Psoas muscle (tissue), 7 donors: ENCODE measurements at regions not wholly inside any gene's neighbourhood (a gene's known extent, or its start where the extent isn't known, plus 50 kb on each side); places are given as distances from the start of the nearest gene placed in this dataset.

Experiments
- ATAC-seq, 4 donors: fragments of 200-7000 bp; cut with Tn5 transposase; one replicate each; pipeline ENCODE4 v1.9.1; 2020; ENCODE audit warnings: moderate library complexity in 3 of 4, mild to moderate bottlenecking in 2 of 4
- DNase-seq, 2 donors: peaks; one replicate each; pipeline ENCODE4 v3.0.0-alpha.2; 2020
- H3K27ac ChIP-seq: fragments of 200-600 bp; one replicate; pipeline ENCODE4 v1.8.0; 2022
- H3K27me3 ChIP-seq, 3 donors: fragments of 200-600 bp in 1 of 3; one replicate each; pipeline versions ENCODE4 v1.6.1 to v1.8.0; 2013 to 2022; ENCODE audit warnings: low read length in 2 of 3, mild to moderate bottlenecking in 2 of 3, moderate library complexity in 1 of 3; ENCODE audit not compliant: insufficient read depth in 3 of 3
- H3K36me3 ChIP-seq, 2 donors: fragments of 200-600 bp in 1 of 2; one replicate each; pipeline versions ENCODE4 v1.6.1 to v1.8.0; 2013 to 2022; ENCODE audit warnings: low read depth in 1 of 2, mild to moderate bottlenecking in 1 of 2, moderate library complexity in 1 of 2; ENCODE audit not compliant: insufficient read depth in 1 of 2
- H3K4me1 ChIP-seq: fragments of 200-600 bp; one replicate; pipeline ENCODE4 v1.8.0; 2022
- H3K4me3 ChIP-seq: fragments of 200-600 bp; one replicate; pipeline ENCODE4 v1.8.0; 2022; ENCODE audit warnings: mild to moderate bottlenecking
- H3K9me3 ChIP-seq: fragments of 200-600 bp; one replicate; pipeline ENCODE4 v1.8.0; 2022
- WGBS, 3 donors: extraction: QIAGEN DNeasy Blood & Tissue Kit; methylation state at CpG; one replicate each; pipeline versions ENCODE4 v1.1.6 to v1.1.7; 2013; 5-methylcytosine and 5-hydroxymethylcytosine counted together
- intact Hi-C, 2 donors: fragments of 100-400 bp; cut with DNase I; formaldehyde crosslinking; loops; one replicate each; pipeline versions ENCODE4 v1.11.0 to v1.14.2; 2022
- TF ChIP-seq, protein P1 (sequence below): fragments of 200-600 bp; IDR thresholded peaks from one replicate; pipeline ENCODE4 v1.8.0; 2022; ENCODE audit warnings: antibody characterized with exemption
- donor health status: healthy with polysubstance abuse.
- donor health status: DM: no; HTN: no; CAD: no; lungs with moderate emphysema.
- donor health status: Bipolar disorder and iron deficiency.
- donor health status: healthy.
- donor health status: DM: yes; HTN: yes; CAD: no.
- donor health status: DM: no; HTN: no; CAD: no.
- donor health status: DM: yes; HTN: yes; CAD: no.

DNA sequence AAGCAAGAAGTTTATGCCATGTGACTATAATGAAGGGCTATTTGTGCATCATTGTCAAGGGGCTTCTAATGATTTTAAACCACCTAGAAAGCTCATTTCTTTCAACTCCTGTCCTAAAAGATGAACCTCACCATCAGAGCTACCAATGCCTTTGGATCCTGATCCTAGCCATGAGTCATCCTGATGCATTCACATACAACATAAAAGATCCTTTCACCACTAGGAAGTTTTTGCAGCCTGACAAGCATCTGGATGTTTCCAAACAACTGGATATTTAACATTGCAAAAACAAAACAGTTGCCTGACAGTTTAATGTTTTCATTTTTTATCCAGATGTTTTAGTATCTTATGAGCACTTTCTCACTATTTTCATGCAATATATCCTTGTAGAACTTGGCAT lies 425.3 kb downstream of the MBD2 start:
- TF ChIP-seq, protein P1, sequence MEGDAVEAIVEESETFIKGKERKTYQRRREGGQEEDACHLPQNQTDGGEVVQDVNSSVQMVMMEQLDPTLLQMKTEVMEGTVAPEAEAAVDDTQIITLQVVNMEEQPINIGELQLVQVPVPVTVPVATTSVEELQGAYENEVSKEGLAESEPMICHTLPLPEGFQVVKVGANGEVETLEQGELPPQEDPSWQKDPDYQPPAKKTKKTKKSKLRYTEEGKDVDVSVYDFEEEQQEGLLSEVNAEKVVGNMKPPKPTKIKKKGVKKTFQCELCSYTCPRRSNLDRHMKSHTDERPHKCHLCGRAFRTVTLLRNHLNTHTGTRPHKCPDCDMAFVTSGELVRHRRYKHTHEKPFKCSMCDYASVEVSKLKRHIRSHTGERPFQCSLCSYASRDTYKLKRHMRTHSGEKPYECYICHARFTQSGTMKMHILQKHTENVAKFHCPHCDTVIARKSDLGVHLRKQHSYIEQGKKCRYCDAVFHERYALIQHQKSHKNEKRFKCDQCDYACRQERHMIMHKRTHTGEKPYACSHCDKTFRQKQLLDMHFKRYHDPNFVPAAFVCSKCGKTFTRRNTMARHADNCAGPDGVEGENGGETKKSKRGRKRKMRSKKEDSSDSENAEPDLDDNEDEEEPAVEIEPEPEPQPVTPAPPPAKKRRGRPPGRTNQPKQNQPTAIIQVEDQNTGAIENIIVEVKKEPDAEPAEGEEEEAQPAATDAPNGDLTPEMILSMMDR, result no peak
- DNase-seq, result no peak
- Histone ChIP-seq H3K9me3 (no peaks in the 10 kb centered on the region), H3K36me3 (no peaks in the 10 kb centered on the region), H3K4me3 (no peak overlapping the region), H3K27me3 (no peaks in the 10 kb centered on the region), H3K4me1 (no peaks in the 10 kb centered on the region), H3K27ac (no peak overlapping the region)
- ATAC-seq, result no peak
- intact Hi-C loops, result no loop called here

DNA sequence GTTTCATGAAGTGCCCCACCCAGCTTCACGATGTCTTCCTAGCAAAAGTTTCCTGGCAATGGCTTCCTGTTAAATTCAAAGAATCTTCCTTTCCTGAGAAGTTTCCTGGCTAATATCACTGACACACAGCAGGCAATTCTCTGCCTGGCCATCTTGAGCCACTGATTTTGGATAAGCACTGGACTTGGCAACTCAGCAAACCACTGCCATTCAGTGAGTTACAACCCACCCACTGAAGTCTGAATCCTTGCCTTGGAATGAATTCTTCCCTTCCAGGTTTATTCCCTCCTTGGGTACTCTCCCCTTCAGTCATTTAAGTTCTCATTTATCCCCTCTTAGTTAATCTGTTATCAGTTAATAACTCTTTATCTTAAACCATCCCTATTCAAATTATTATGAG lies 426.0 kb downstream of the MBD2 start:
- TF ChIP-seq, protein P1, result no peak
- no peak for DNase-seq
- no peaks in the 10 kb centered on the region for H3K27me3 ChIP-seq
- intact Hi-C loops, result no loop called here
- no peak overlapping the region for H3K27ac ChIP-seq
- H3K4me3 ChIP-seq, result no peak overlapping the region
- H3K9me3 ChIP-seq, result no peaks in the 10 kb centered on the region
- no peak for ATAC-seq
- WGBS, 3 donors, result 48 to 68% (median 62%) methylated on average over 1 of the region's 1 CpG
- no peaks in the 10 kb centered on the region for H3K4me1 ChIP-seq
- no peaks in the 10 kb centered on the region for H3K36me3 ChIP-seq

DNA sequence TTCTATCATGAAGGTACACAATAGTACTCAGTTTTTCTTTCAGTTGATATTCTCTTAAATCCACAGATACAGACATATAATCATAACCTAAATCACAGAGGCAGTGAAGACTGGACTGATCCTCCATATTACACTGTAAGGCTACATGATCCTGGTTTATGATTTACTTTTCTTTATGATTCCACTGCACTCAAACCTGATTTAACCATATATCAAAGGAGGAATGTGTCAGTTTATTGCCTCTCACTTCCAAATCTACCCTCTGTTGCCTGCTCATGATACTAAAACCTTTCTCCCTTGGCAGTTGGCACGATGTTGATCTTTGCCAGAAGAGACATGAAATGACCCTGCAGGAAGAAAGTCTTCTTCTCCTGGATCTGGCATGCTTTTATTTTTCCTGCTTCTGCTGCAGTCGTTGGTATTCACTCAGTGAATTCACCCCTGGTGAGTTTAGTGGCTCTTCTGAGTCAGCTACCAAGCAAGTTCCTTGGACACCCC lies 426.4 kb downstream of the MBD2 start:
- Histone ChIP-seq H3K36me3 (no peaks in the 10 kb centered on the region), H3K27ac (no peak overlapping the region), H3K9me3 (no peaks in the 10 kb centered on the region), H3K27me3 (no peaks in the 10 kb centered on the region), H3K4me3 (no peak overlapping the region), H3K4me1 (no peaks in the 10 kb centered on the region)
- WGBS, 3 donors, result 32 to 51% (median 41%) methylated on average over 2 of the region's 2 CpGs
- TF ChIP-seq, protein P1, result no peak
- intact Hi-C loops, result no loop called here
- ATAC-seq (no peak), DNase-seq (no peak)

DNA sequence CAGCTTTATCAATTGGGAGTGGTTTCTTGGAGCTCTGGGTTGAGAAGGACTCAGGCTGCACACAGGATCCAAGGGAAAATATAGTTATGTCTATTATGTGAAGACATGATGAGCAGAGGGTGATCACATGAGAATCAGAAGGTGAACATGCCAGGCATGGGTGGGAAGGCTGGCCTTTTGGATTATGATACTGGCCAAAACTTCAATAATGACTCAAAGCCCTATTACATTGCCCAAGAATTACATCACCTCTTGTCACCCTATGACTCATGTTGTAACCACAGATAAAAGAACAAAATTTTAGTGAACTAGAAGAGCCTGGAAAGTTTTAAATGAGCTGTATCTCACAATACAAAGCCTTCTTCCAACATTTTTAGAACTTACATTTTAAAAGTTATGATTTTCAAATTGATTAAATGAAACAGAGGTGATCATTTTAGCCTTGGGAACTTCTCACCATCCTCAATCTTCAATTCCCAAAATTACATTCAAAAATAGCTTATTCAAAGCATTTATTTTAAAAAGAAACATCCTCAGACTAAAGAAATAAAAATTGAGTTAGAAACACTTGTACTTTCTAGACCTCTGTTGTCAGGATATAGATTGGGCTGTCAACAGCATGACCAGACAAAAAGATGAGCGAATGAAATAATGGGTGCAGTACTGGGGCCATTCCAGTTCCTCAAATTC lies 428.3 kb downstream of the MBD2 start:
- Histone ChIP-seq H3K27me3 (no peaks in the 10 kb centered on the region), H3K36me3 (no peaks in the 10 kb centered on the region), H3K27ac (no peak overlapping the region), H3K9me3 (no peaks in the 10 kb centered on the region), H3K4me3 (no peak overlapping the region), H3K4me1 (no peaks in the 10 kb centered on the region)
- intact Hi-C loops, result no loop called here
- peak; percentile 17 to 34 for DNase-seq
- WGBS, 3 donors, result 85 to 88% (median 87%) methylated on average over 1 of the region's 1 CpG
- ATAC-seq, result peak; percentile 11 to 48 (median 36)
- TF ChIP-seq, protein P1, result no peak

DNA sequence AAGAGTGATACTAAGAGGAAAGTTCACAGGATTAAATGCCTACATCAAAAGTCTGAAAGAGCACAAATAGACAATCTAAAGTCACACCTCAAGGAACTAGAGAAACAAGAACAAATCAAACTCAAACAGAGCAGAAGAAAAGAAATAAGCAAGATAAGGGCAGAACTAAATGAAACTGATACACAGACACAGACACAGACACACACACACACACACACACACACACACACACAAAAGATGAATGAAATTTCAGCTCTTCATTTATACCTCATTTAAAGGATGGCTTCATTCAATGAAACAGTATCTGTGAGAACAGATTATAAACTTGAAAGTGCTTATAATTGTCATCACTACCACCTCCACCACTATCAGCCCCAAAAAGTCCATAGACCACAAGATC lies 428.9 kb downstream of the MBD2 start:
- Histone ChIP-seq H3K4me3 (no peak overlapping the region), H3K36me3 (no peaks in the 10 kb centered on the region), H3K9me3 (no peaks in the 10 kb centered on the region), H3K27ac (no peak overlapping the region), H3K4me1 (no peaks in the 10 kb centered on the region), H3K27me3 (no peaks in the 10 kb centered on the region)
- ATAC-seq (no peak), DNase-seq (no peak)
- TF ChIP-seq, protein P1, result no peak
- intact Hi-C loops, result no loop called here
